ENCODE measurements at regions not wholly inside any gene's neighbourhood (a gene's known extent, or its start where the extent isn't known, plus 50 kb on each side); places are given as distances from the start of the nearest gene placed in this dataset.

DNA sequence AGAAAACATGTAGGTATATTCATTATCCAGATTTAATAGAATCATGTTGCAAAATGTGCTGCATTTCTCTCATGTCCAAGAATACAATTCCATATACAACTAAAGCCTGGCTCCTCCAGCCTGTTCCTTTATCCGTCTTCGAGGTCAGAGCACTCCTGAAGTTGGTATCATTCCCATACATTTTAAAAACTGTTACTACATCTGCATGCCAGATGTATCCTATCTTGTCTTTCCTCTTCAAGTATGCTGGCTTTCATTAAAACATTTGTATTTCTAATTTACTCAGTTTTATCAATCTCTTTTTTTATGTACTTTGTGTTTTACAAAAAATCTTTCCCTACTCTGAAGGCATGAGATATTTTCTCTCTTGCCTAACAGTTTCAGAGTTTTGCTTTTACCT lies 536.6 kb upstream of the USP24 start:
- no peak for TF ChIP-seq CTCF (conservative IDR thresholded peaks at IDR 0.05)
- no peak for TF ChIP-seq EZH2 (IDR thresholded peaks at IDR 0.05; ENCODE audit: low read depth)
